Gastroesophageal sphincter (tissue), 4 donors: ENCODE measurements at regions not wholly inside any gene's neighbourhood (a gene's known extent, or its start where the extent isn't known, plus 50 kb on each side); places are given as distances from the start of the nearest gene placed in this dataset.

Source experiments
- ATAC-seq: fragments of 150-250 bp; one replicate; pipeline ENCODE4 v1.9.1; 2016; ENCODE audit warnings: mild to moderate bottlenecking, moderate library complexity
- H3K27ac ChIP-seq, 4 donors: fragments of 200-600 bp; sonication (generic) in 3 of 4; 1 replicate in 3 of 4; 2 replicates in 1 of 4; pipeline ENCODE4 v1.5.1; 2016 to 2019
- H3K27me3 ChIP-seq: fragments of 200-600 bp; sonication (generic); one replicate; pipeline ENCODE4 v1.5.1; 2019
- H3K36me3 ChIP-seq, 2 donors: fragments of 200-600 bp; sonication (generic); one replicate each; pipeline ENCODE4 v1.5.1; 2019; ENCODE audit warnings: control low read depth in 1 of 2
- H3K4me1 ChIP-seq, 3 donors: fragments of 200-600 bp; sonication (generic); 1 replicate in 2 of 3; 2 replicates in 1 of 3; pipeline ENCODE4 v1.5.1; 2016 to 2019; ENCODE audit warnings: control low read depth in 2 of 3
- H3K4me3 ChIP-seq, 2 donors: fragments of 200-600 bp; sonication (generic); one replicate each; pipeline ENCODE4 v1.5.1; 2019; ENCODE audit warnings: mild to moderate bottlenecking in 1 of 2, moderate library complexity in 1 of 2
- H3K9me3 ChIP-seq, 3 donors: fragments of 200-600 bp; sonication (generic); one replicate each; pipeline ENCODE4 v1.5.1; 2017 to 2019; ENCODE audit warnings: control low read depth in 2 of 3
- EP300 ChIP-seq: sonication (generic); formaldehyde crosslinking; IDR thresholded peaks from one replicate; pipeline ENCODE4 v1.6.1; 2017; ENCODE audit warnings: antibody characterized with exemption, mild to moderate bottlenecking
- POLR2A ChIP-seq, 2 donors: fragments of 450-650 bp; IDR thresholded peaks; one replicate each; pipeline ENCODE4 v1.6.1; 2017; ENCODE audit warnings: antibody characterized with exemption in 2 of 2, mild to moderate bottlenecking in 2 of 2, moderate library complexity in 1 of 2
- POLR2AphosphoS5 ChIP-seq: sonication (generic); formaldehyde crosslinking; IDR thresholded peaks from one replicate; pipeline ENCODE4 v1.6.1; 2017; ENCODE audit warnings: antibody characterized with exemption
- WGBS, 2 donors: methylation state at CpG; one replicate each; pipeline ENCODE4 v1.1.5; 2018; ENCODE audit warnings: low coverage in 1 of 2; 5-methylcytosine and 5-hydroxymethylcytosine counted together
- TF ChIP-seq, protein P1 (sequence below), 4 experiments: fragments of 200-600 bp in 2 of 4; fragments of 450-650 bp in 2 of 4; sonication (generic) in 1 of 4; IDR thresholded peaks; one replicate each; pipeline ENCODE4 v1.5.1; 2017 to 2019; ENCODE audit warnings: antibody characterized with exemption in 4 of 4, mild to moderate bottlenecking in 2 of 4, moderate library complexity in 2 of 4

DNA sequence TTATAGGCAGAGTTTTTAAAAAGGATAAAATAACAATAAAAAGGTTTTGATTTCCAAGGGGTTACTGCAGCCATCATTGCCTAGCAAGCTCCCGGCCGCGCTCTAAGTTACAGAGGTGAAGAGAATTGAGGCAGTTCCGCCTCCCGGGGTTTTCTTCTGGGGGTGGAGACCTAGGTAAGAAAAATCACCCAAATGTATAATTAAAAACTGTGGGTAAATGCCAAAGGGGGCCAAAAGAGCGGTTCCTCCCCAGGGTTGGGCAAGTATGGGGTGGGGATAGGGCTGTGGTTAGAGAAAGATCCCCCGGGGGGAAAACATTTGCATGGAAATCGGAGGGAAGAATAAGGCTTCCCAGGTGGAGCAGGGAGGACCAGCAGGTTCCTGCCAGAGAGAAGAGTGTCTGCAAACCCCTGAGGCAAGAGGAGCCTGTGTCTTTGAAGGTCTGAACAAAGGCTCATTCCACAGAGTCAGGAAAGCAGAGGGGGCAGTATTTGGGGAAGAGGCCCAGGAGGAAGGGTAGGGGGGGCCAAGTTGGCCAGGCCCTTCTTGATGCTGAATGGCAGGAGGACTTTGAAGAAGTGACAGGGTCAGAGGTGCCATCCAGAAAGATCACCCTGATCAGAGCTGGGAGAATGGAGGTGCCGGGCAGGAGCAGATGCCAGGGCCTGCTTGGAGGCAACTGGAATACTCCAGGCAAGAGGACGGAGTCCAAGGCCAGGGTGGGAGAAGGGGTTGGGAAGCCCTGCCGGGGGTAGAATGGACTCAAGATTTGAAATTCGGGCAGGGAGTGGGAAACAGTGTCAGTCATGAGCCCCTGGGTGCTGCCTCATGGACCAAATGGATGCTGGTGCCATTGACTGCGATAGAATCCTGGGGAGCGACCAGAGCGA lies 152.9 kb upstream of the RGMA start:
- Histone ChIP-seq H3K36me3 (no peaks in the 10 kb centered on the region), H3K4me3 (no peak overlapping the region), H3K4me1 (no peaks in the 10 kb centered on the region), H3K9me3 (no peaks in the 10 kb centered on the region), H3K27me3 (no peaks in the 10 kb centered on the region), H3K27ac (no peak overlapping the region)
- no peak for ATAC-seq
- 69 to 86% methylated on average over 5 to 15 of the region's 15 CpGs for WGBS, 2 donors
- TF ChIP-seq, protein P1, sequence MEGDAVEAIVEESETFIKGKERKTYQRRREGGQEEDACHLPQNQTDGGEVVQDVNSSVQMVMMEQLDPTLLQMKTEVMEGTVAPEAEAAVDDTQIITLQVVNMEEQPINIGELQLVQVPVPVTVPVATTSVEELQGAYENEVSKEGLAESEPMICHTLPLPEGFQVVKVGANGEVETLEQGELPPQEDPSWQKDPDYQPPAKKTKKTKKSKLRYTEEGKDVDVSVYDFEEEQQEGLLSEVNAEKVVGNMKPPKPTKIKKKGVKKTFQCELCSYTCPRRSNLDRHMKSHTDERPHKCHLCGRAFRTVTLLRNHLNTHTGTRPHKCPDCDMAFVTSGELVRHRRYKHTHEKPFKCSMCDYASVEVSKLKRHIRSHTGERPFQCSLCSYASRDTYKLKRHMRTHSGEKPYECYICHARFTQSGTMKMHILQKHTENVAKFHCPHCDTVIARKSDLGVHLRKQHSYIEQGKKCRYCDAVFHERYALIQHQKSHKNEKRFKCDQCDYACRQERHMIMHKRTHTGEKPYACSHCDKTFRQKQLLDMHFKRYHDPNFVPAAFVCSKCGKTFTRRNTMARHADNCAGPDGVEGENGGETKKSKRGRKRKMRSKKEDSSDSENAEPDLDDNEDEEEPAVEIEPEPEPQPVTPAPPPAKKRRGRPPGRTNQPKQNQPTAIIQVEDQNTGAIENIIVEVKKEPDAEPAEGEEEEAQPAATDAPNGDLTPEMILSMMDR (IDR thresholded peaks at IDR 0.05), result no peak
- TF ChIP-seq EP300 (no peak), POLR2AphosphoS5 (no peak), POLR2A (IDR thresholded peaks at IDR 0.05) (no peak)

DNA sequence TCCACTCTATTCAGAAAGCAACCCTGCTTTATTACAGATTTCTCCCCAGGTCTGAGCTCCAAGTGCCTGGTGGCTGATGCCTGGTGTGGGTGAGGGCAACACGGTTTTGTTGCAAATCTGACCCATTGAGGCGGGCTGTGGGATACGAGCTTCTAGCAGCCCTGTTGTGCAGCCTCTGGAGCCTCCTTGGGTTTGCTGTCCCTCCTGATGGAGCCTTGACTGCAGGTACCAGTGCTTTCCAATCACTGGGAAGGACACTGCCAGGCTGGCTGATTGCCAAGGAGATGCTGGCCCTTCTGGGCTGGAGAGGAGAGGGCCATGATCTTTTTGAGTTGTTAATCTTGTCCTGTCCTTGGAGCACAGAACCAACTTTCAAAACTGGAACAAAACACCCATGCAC lies 151.0 kb upstream of the RGMA start:
- WGBS, 2 donors, result 100% methylated on average over 1 of the region's 3 CpGs; no CpG with 5 or more reads in 1 of the 2 donors

DNA sequence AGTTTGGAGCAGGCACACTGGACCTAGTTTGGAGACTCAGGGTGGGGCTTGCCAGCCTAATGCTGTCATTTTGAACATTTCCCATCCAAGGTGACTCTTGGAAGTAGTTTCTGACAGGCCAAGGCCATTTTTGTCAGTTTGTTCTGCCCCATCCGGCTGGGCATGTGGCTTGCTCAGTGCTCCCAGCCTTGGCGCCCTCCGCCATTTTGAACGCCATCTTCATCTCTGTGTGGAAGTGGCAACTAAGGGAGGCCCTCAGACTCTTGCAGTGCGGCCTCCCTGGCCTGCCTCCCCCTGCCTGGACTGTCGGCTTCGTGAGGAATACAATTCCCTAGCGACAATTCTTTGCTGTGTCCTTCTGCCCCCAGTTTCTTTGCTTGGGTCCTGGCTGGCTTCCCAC lies 150.6 kb upstream of the RGMA start:
- no peak for TF ChIP-seq POLR2AphosphoS5
- TF ChIP-seq, protein P1 (IDR thresholded peaks at IDR 0.05), result no peak
- no peak for TF ChIP-seq EP300
- no peak for TF ChIP-seq POLR2A (IDR thresholded peaks at IDR 0.05)
- Histone ChIP-seq H3K36me3 (no peaks in the 10 kb centered on the region), H3K4me1 (no peaks in the 10 kb centered on the region), H3K27ac (no peak overlapping the region), H3K9me3 (no peaks in the 10 kb centered on the region), H3K4me3 (no peak overlapping the region), H3K27me3 (no peaks in the 10 kb centered on the region)
- 95% methylated on average over 7 of the region's 8 CpGs; no CpG with 5 or more reads in 1 of the 2 donors for WGBS, 2 donors
- no peak for ATAC-seq

More for the DNA sequence above, 151.0 kb upstream of the RGMA start:
- Histone ChIP-seq H3K9me3 (no peaks in the 10 kb centered on the region), H3K4me1 (no peaks in the 10 kb centered on the region), H3K4me3 (no peak overlapping the region), H3K27me3 (no peaks in the 10 kb centered on the region), H3K27ac (no peak overlapping the region), H3K36me3 (no peaks in the 10 kb centered on the region)
- ATAC-seq, result no peak
- TF ChIP-seq POLR2AphosphoS5 (no peak), EP300 (no peak), POLR2A (IDR thresholded peaks at IDR 0.05) (no peak)
- TF ChIP-seq, protein P1 (IDR thresholded peaks at IDR 0.05), result no peak

DNA sequence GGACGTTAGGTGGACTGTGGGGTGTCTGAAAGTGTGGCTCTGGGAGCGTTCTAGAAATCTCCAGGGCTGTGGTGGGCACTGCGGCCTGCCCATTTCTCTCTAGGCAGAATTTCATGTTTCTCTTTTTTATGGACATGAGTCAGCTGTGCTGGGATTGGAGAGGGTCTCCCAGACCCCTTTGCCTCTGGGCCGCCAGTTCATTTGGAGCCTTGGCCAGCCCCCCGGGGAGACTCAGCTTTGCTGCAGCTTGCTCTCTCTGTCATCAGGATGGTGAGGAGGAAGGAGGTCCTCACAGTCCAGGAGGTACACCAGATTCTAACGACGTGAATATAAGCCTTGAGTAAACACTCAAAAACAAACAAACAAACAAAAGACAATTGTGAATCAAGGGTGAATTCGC lies 149.6 kb upstream of the RGMA start:
- TF ChIP-seq POLR2AphosphoS5 (no peak), POLR2A (IDR thresholded peaks at IDR 0.05) (no peak), EP300 (no peak)
- TF ChIP-seq, protein P1 (IDR thresholded peaks at IDR 0.05), result no peak
- no peaks in the 10 kb centered on the region for H3K9me3 ChIP-seq
- WGBS, 2 donors, result 82 to 100% methylated on average over 3 to 8 of the region's 8 CpGs
- no peaks in the 10 kb centered on the region for H3K27me3 ChIP-seq
- no peak overlapping the region for H3K4me3 ChIP-seq
- H3K27ac ChIP-seq, result no peak overlapping the region
- ATAC-seq, result no peak
- no peaks in the 10 kb centered on the region for H3K36me3 ChIP-seq
- H3K4me1 ChIP-seq, result no peaks in the 10 kb centered on the region
